Neuronal stem cell (in vitro differentiated cells): ENCODE measurements at regions not wholly inside any gene's neighbourhood (a gene's known extent, or its start where the extent isn't known, plus 50 kb on each side); places are given as distances from the start of the nearest gene placed in this dataset.

ENCODE experiments used
- DNase-seq: peaks from one replicate; pipeline ENCODE4 v3.0.0-alpha.2; 2013; ENCODE audit warnings: low spot score
- H2AFZ ChIP-seq: one replicate; pipeline ENCODE4 v1.6.1; 2013; ENCODE audit warnings: mild to moderate bottlenecking, low read length, inconsistent platforms
- H2AK5ac ChIP-seq: 2 replicates; pipeline ENCODE4 v1.6.1; 2013; ENCODE audit warnings: low read depth, mild to moderate bottlenecking, inconsistent platforms, low read length, moderate library complexity, mixed read lengths
- H2BK120ac ChIP-seq: 2 replicates; pipeline ENCODE4 v1.6.1; 2013; ENCODE audit warnings: low read depth, mild to moderate bottlenecking, inconsistent platforms, low read length, moderate library complexity, mixed read lengths
- H2BK12ac ChIP-seq: one replicate; pipeline ENCODE4 v1.6.1; 2013; ENCODE audit warnings: low read length, inconsistent platforms
- H2BK15ac ChIP-seq: 2 replicates; pipeline ENCODE4 v1.6.1; 2013; ENCODE audit warnings: mild to moderate bottlenecking, low read length, inconsistent platforms, mixed read lengths
- H2BK5ac ChIP-seq: one replicate; pipeline ENCODE4 v1.6.1; 2013; ENCODE audit warnings: inconsistent platforms, mild to moderate bottlenecking, low read length, moderate library complexity
- H3K14ac ChIP-seq: one replicate; pipeline ENCODE4 v1.6.1; 2013; ENCODE audit warnings: low read length, inconsistent platforms
- H3K18ac ChIP-seq: 2 replicates; pipeline ENCODE4 v1.6.1; 2013; ENCODE audit warnings: low read length, inconsistent platforms
- H3K23ac ChIP-seq: 2 replicates; pipeline ENCODE4 v1.6.1; 2013; ENCODE audit warnings: low read depth, mild to moderate bottlenecking, mixed read lengths, low read length, inconsistent platforms; ENCODE audit not compliant: poor library complexity
- H3K27ac ChIP-seq: replicated peaks from 3 replicates; pipeline ENCODE4 v1.5.1; 2013; ENCODE audit warnings: low read length, inconsistent platforms
- H3K27me3 ChIP-seq, 3 experiments: 2 replicates each; pipeline ENCODE4 v1.6.1; 2013; ENCODE audit warnings: low read length in 3 of 3, mild to moderate bottlenecking in 2 of 3, inconsistent platforms in 1 of 3, low read depth in 1 of 3, mixed read lengths in 1 of 3, moderate library complexity in 1 of 3; ENCODE audit not compliant: control insufficient read depth in 3 of 3, insufficient read depth in 3 of 3
- H3K36me3 ChIP-seq, 2 donors: replicated peaks in 1 of 2; 2 replicates each; pipeline ENCODE4 v1.6.1; 2013; ENCODE audit warnings: low read length in 2 of 2; ENCODE audit not compliant: control insufficient read depth in 2 of 2, insufficient read depth in 2 of 2
- H3K4ac ChIP-seq: 2 replicates; pipeline ENCODE4 v1.6.1; 2013; ENCODE audit warnings: inconsistent platforms, mild to moderate bottlenecking, low read length, moderate library complexity
- H3K4me1 ChIP-seq, 2 donors: 1 replicate in 1 of 2; 2 replicates in 1 of 2; pipeline ENCODE4 v1.6.1; 2013; ENCODE audit warnings: low read length in 2 of 2, low read depth in 1 of 2; ENCODE audit not compliant: control insufficient read depth in 2 of 2, insufficient read depth in 1 of 2
- H3K4me2 ChIP-seq: one replicate; pipeline ENCODE4 v1.6.1; 2013; ENCODE audit warnings: mild to moderate bottlenecking, low read length, inconsistent platforms; ENCODE audit not compliant: insufficient read depth, poor library complexity, severe bottlenecking
- H3K4me3 ChIP-seq, 2 donors: 2 replicates each; pipeline ENCODE4 v1.5.1; 2013; ENCODE audit warnings: low read length in 2 of 2, mild to moderate bottlenecking in 2 of 2, inconsistent platforms in 1 of 2, moderate library complexity in 1 of 2
- H3K79me1 ChIP-seq: one replicate; pipeline ENCODE4 v1.6.1; 2013; ENCODE audit warnings: low read depth, mild to moderate bottlenecking, inconsistent platforms, low read length, moderate library complexity
- H3K9ac ChIP-seq: one replicate; pipeline ENCODE4 v1.6.1; 2013; ENCODE audit warnings: mild to moderate bottlenecking, low read depth, low read length, inconsistent platforms; ENCODE audit not compliant: poor library complexity
- H3K9me3 ChIP-seq, 2 donors: replicated peaks in 1 of 2; 2 replicates each; pipeline versions ENCODE3 to v1.6.1; 2013; ENCODE audit warnings: low read length in 2 of 2, mild to moderate bottlenecking in 2 of 2, inconsistent platforms in 1 of 2, low read depth in 1 of 2, mixed read lengths in 1 of 2, moderate library complexity in 1 of 2; ENCODE audit not compliant: control insufficient read depth in 2 of 2, insufficient read depth in 1 of 2
- H4K8ac ChIP-seq: one replicate; pipeline ENCODE4 v1.6.1; 2013; ENCODE audit warnings: low read depth, mild to moderate bottlenecking, inconsistent platforms, low read length, moderate library complexity
- H4K91ac ChIP-seq: one replicate; pipeline ENCODE4 v1.6.1; 2013; ENCODE audit warnings: low read length, low read depth, mild to moderate bottlenecking, inconsistent platforms; ENCODE audit not compliant: poor library complexity
- WGBS, 2 donors: extraction: QIAGEN DNeasy Blood & Tissue Kit; methylation state at CpG; one replicate each; pipeline ENCODE4 v1.1.7; 2013; ENCODE audit warnings: missing lambda C conversion rate in 2 of 2, mixed read lengths in 1 of 2; ENCODE audit not compliant: insufficient read length in 2 of 2, insufficient replicate concordance in 1 of 2; ENCODE audit errors: extremely low coverage in 2 of 2; 5-methylcytosine and 5-hydroxymethylcytosine counted together

- Histone ChIP-seq H3K27me3 (no peaks in the 10 kb centered on the region), H2BK120ac (no peak overlapping the region), H3K4ac (no peak overlapping the region), H3K14ac (no peak overlapping the region), H2BK15ac (no peak overlapping the region), H3K18ac (no peak overlapping the region), H2AK5ac (no peak overlapping the region), H3K4me1 (peaks cover 9 to 21% of the 10 kb centered on the region in 2 donors), H3K4me3 (no peak overlapping the region), H3K27ac (no peak overlapping the region), H4K91ac (no peak overlapping the region), H3K23ac (no peak overlapping the region), H3K9ac (no peak overlapping the region), H3K9me3 (peaks cover 4 to 32% of the 10 kb centered on the region in 2 donors), H3K36me3 (no peaks in the 10 kb centered on the region), H2AFZ (no peak overlapping the region), H2BK12ac (no peak overlapping the region), H4K8ac (no peak overlapping the region), H3K4me2 (no peak overlapping the region), H3K79me1 (no peaks in the 10 kb centered on the region), H2BK5ac (no peak overlapping the region)
- DNase-seq: no peak
Observed at GRCh38 chr1:38279148-38279547, 232.6 kb upstream of the POU3F1 start.

- Histone ChIP-seq H4K91ac (no peak overlapping the region), H2BK120ac (no peak overlapping the region), H3K14ac (no peak overlapping the region), H3K4me3 (no peak overlapping the region), H3K27ac (no peak overlapping the region), H3K18ac (no peak overlapping the region), H2BK12ac (no peak overlapping the region), H3K79me1 (no peaks in the 10 kb centered on the region), H2AFZ (no peak overlapping the region), H3K36me3 (no peaks in the 10 kb centered on the region), H3K9me3 (peaks cover 4 to 32% of the 10 kb centered on the region in 2 donors), H3K4me2 (no peak overlapping the region), H3K4ac (no peak overlapping the region), H2AK5ac (no peak overlapping the region), H3K4me1 (peaks cover 9 to 30% of the 10 kb centered on the region in 2 donors), H3K9ac (no peak overlapping the region), H3K27me3 (no peaks in the 10 kb centered on the region), H2BK5ac (no peak overlapping the region), H2BK15ac (no peak overlapping the region), H4K8ac (no peak overlapping the region), H3K23ac (no peak overlapping the region)
- no peak for DNase-seq
- no CpG with 5 or more reads among the region's 2 CpGs for WGBS, 2 donors
Observed at GRCh38 chr1:38277646-38278045, 231.1 kb upstream of the POU3F1 start.

- H3K4me1 ChIP-seq: peaks cover 15 to 38% of the 10 kb centered on the region in 2 donors
- no peaks in the 10 kb centered on the region for H3K27me3 ChIP-seq
- no peak overlapping the region for H3K27ac ChIP-seq
- no peak overlapping the region for H3K23ac ChIP-seq
- no peak overlapping the region for H2BK5ac ChIP-seq
- WGBS, 2 donors: no CpG with 5 or more reads among the region's 3 CpGs
- DNase-seq: no peak
- H3K14ac ChIP-seq: no peak overlapping the region
- H4K8ac ChIP-seq: no peak overlapping the region
- H3K4me3 ChIP-seq: no peak overlapping the region
- no peaks in the 10 kb centered on the region for H3K79me1 ChIP-seq
- no peak overlapping the region for H2BK12ac ChIP-seq
- no peak overlapping the region for H2BK120ac ChIP-seq
- no peak overlapping the region for H3K18ac ChIP-seq
- H3K9me3 ChIP-seq: peaks cover 4 to 32% of the 10 kb centered on the region in 2 donors
- H2BK15ac ChIP-seq: no peak overlapping the region
- H4K91ac ChIP-seq: no peak overlapping the region
- no peak overlapping the region for H3K4me2 ChIP-seq
- no peak overlapping the region for H2AK5ac ChIP-seq
- H3K4ac ChIP-seq: no peak overlapping the region
- H3K36me3 ChIP-seq: no peaks in the 10 kb centered on the region
- H2AFZ ChIP-seq: no peak overlapping the region
- H3K9ac ChIP-seq: no peak overlapping the region
Observed at GRCh38 chr1:38275960-38276359, 229.4 kb upstream of the POU3F1 start.

- Histone ChIP-seq H3K27me3 (no peaks in the 10 kb centered on the region), H3K23ac (no peak overlapping the region), H3K18ac (no peak overlapping the region), H3K4me2 (no peak overlapping the region), H3K27ac (no peak overlapping the region), H3K79me1 (no peaks in the 10 kb centered on the region), H3K4me3 (no peak overlapping the region), H3K4me1 (peaks cover 23 to 45% of the 10 kb centered on the region in 2 donors), H3K36me3 (no peaks in the 10 kb centered on the region), H2BK15ac (no peak overlapping the region), H3K9me3 (peaks cover 4 to 27% of the 10 kb centered on the region in 2 donors), H2AFZ (peak overlapping the region; percentile 7), H4K91ac (no peak overlapping the region), H4K8ac (no peak overlapping the region), H3K4ac (no peak overlapping the region), H2BK120ac (no peak overlapping the region), H2AK5ac (no peak overlapping the region), H3K14ac (no peak overlapping the region), H3K9ac (no peak overlapping the region), H2BK5ac (no peak overlapping the region), H2BK12ac (no peak overlapping the region)
- no CpG with 5 or more reads among the region's 4 CpGs for WGBS, 2 donors
- peak; percentile 33 for DNase-seq
Observed at GRCh38 chr1:38274974-38275373, 228.4 kb upstream of the POU3F1 start.
